HG03095 (cell line): ENCODE measurements at regions not wholly inside any gene's neighbourhood (a gene's known extent, or its start where the extent isn't known, plus 50 kb on each side); places are given as distances from the start of the nearest gene placed in this dataset.
"Not testable (repeated sequence)": the region's sequence is repeated elsewhere in the genome, so short reads cannot be mapped to it uniquely, and the experiment has no call there.

Experiments
- ATAC-seq: cut with Tn5 transposase; IDR thresholded peaks from one replicate; pipeline ENCODE4 v1.9.1; 2021; ENCODE audit warnings: moderate library complexity; ENCODE audit not compliant: unreplicated experiment

GRCh38 chrX:114095789-114096188 lies 488.1 kb upstream of the HTR2C start:
- no peak for ATAC-seq

DNA sequence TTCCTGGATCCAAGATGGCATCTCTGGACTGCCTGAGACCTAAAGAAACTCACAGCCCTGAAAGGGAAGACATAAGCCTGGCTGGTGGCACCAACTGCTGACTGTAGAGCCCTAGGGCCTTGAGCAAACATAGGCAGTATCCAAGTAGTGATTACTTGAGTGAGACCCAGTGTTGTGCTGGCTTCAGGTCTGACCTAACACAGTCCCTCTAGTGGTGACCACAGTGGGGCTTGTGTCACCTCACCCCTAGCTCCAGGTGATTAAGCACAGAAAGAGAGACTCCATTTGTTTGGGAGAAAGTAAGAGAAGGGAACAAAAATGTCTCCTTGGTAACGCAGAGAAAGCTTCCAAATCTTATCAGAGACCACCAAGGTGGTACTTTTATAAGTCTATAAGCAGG lies 496.3 kb upstream of the HTR2C start:
- ATAC-seq = no peak

DNA sequence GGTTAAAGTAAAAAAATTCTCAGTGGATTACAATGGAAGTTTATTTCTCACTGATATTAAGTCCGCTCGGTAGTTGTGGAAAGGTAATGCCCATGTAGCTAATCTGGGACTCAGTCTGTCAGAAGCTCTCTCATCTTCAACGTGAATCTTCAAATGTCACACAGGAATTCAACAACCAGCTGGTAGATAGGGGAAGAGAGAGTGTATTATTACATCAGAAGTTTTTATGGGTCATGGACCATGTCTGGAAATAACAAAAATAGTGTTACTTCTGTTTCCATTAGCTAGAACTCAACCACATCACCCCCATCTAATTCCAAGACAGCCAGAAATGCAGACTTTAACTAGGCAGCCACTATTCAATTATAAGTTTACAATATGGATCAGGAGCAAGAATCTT lies 506.1 kb upstream of the HTR2C start:
- no peak for ATAC-seq

DNA sequence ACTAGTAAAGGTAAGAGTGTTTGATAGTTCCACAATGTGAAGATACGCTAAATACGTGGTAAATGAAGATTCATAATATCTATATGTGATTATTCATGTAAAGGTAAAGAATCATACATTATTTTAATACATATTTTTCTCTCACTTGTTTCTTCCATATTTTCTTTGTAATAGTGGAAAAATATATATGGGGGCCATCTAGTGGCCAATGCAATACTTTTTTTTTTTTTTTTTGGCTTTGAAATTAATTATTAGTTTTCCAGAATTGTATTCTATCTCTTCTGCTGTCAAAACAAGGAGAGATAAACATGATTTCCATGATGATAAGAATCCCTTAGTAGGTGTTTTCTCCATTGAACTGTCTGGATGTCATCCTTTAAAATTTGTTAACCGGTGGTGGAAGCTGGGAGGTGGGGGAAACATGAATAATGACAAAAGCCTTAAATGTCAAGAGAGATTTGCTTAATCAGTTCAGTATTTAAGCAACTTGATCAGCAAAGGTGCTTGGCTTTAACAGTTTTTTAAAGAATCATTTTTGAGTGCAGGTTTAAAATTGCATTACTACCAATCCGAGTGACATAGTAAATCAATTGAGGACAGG lies 508.7 kb upstream of the HTR2C start:
- ATAC-seq = no peak

- ATAC-seq = no peak
Observed at GRCh38 chrX:114073926-114074325, 510.0 kb upstream of the HTR2C start.

DNA sequence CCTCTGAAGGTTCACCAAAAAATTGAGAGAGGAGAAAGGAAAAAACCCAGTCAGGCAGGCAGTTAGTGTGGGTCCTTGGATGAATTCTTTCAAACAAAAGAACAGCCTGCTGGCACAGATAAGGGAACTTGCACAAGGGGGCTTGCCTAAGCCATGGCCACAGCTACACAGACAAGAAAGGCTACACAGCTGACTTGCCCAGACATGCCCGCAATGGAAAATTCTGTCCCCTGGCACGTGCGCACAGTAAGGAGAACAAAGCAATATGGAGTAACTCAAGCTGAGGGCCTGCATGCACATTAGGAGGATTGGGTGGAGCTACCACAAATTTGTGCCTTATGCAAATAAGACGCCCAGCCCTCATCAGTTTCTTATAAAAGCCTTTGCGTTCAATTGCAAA lies 512.5 kb upstream of the HTR2C start:
- no peak for ATAC-seq

DNA sequence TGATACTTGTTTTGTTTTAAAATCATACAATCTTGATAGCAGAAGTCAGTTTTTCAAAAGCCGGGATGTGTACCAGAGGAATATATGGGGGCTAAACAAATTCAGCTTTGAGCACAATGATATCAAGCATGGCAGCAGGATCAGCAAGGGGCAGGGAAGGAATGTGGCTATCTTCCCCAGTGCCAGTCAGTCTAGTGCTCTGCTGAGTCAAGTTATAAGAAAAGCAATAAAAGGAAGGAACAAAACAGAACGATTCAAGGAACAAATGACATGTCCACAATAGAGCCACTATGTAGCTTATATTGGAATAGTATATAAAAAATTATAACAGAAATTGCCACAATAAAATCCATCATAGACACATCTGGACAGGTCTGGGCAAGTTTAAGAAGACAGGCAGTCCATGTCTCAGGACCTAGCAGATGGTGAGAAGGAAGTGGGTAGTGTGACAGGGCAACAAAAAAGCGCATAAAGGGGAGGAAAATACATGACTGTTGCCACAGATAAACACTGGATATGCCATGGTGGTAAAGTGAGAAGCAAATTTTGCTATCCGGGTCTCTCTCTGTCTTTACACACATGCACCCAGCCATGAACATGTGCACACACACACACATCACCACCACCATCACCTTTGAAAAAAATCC lies 518.2 kb upstream of the HTR2C start:
- ATAC-seq = no peak

- no peak for ATAC-seq
Observed at GRCh38 chrX:114061226-114061625, 522.7 kb upstream of the HTR2C start.

DNA sequence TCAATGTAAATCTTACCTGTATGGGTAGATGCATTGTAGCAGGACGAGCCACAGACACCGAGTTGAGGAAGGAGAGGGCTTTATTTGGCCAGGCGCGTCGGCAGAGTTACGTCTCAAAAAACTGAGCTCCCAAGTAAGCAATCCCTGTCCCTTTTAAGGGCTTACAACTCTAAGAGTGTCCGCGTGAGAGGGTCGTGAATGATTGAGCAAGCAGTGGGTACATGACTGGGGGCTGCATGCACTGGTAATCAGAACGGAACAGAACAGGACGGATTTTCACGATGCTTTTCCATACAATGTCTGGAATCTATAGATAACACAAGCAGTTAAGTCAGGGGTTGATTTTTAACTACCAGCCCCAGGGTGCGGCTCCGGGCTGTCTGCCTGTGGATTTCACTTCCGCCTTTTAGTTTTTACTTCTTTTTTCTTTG lies 524.9 kb upstream of the HTR2C start:
- ATAC-seq = no peak

- ATAC-seq = not testable (repeated sequence)
Observed at GRCh38 chrX:114057422-114057821, 526.5 kb upstream of the HTR2C start.

GRCh38 chrX:114051667-114052315 lies 532.1 kb upstream of the HTR2C start:
- ATAC-seq = no peak

DNA sequence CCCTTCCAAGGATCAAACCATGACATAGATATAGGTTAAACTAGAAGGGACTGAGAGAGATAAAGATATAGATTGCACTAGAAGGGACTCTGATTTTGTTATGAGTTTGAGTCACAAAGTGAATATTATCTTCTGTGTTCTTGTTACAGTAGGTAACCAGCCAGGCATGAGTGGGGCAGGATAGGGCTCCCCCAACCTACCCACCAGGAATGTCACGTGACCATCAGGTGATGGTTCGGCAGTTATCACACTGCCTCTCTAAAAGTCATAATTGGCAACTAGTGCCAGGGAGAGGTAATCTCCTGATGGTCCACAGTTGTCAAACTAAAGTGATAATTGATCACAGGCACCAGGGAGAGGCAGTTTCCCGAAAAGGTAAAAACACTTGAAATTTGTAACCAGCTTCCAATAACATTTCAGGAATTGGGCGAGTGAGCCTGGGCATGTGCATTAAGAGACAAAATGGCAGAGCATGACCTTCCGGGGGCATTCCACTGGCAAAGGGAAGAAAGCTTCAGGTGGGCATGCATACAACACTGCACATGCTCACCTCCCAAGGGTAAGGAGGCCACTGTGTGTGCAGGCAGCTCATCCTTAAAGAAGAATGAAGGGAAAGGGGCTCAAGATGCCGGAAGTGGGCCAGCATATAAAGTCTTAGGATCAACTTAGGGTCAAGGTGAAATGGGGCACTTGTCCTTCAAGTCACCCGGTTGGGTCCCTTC lies 533.6 kb upstream of the HTR2C start:
- ATAC-seq = no peak

DNA sequence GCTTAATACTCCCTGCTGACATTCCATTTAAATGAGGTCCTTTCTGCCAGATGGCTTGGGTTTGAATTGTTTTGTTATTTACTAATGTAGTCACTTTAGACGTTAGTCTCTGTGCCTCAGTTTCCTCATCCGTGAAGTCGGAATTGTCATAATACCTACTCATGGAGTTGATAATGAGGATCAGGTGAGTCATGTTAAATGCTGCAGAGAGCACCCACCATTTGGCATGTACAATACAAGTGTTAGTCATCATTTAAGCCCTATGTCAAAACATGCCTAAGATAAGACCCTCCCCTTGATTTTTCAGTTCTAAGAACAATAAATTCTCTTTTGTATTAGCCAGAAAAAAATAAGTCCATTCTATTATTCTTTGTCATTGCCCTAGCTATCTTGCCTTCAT lies 534.8 kb upstream of the HTR2C start:
- no peak for ATAC-seq

DNA sequence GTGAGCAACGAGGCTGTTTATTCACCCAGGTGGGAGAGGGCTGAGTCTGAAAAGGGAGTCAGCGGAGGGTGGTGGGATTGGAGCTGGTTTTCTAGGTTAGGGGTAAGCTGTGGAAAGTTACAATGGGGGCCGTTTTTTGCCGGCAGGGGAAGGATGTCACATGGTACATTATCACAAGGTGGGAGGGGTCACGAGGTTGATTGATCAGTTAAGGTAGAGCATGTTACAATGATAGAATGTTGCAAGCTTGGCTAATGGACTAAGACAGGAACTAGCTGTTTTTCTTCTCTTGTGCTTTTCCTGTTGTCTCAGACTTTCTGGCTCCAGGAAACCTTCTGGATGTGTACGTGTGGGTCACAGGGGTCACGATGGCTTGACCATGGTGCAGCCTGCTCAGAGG lies 536.3 kb upstream of the HTR2C start:
- ATAC-seq = no peak

DNA sequence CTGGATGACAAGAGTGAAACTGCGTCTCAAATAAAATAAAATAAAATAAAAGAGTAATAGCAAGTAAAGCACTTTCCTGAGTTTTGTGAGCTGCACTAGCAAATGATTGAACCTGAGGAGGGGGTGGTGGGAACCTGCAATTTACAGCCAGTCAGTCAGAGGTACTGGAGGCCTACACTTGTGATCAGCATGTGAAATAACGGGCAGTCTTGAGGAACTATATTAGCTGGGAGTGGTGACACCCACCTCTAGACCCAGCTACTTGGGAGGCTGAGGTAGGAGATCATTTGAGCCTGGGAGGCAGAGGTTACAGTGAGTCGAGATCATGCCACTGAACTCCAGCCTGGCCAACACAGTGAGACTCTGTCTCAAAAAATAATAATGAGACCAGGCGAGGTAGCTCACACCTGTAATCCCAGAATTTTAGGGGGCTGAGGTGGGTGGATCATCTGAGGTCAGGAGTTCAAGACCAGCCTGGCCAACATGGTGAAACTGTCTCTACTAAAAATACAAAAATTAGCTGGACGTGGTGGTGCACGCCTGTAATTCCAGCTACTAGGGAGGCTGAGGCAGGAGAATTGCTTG lies 537.1 kb upstream of the HTR2C start:
- ATAC-seq = no peak

DNA sequence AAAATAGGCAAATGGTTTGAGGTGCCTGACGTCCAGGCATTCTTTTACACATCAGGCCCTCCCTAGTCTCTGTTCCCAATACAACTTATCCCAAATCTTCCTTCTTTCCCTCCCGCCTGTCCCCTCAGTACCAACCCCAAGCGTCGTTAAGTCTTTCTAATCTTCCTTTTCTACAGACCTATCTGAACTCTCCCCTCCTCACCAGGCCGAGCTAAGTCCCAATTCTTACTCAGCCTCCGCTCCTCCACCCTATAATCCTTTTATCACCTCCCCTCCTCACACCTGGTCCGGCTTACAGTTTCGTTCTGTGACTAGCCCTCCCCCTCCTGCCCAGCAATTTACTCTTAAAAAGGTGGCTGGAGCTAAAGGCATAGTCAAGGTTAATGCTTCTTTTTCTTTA lies 542.4 kb upstream of the HTR2C start:
- ATAC-seq = not testable (repeated sequence)

GRCh38 chrX:114040661-114041269 lies 543.1 kb upstream of the HTR2C start:
- not testable (repeated sequence) for ATAC-seq

- not testable (repeated sequence) for ATAC-seq
Observed at GRCh38 chrX:114040111-114040510, 543.8 kb upstream of the HTR2C start.

- ATAC-seq = no peak
Observed at GRCh38 chrX:114038358-114038757, 545.5 kb upstream of the HTR2C start.

GRCh38 chrX:114037515-114037914 lies 546.4 kb upstream of the HTR2C start:
- ATAC-seq = no peak
